ENCODE measurements at regions not wholly inside any gene's neighbourhood (a gene's known extent, or its start where the extent isn't known, plus 50 kb on each side); places are given as distances from the start of the nearest gene placed in this dataset.

- no peak for TF ChIP-seq CTCF (IDR thresholded peaks at IDR 0.05; ENCODE audit: low read length)
- TF ChIP-seq EZH2phosphoT487 (IDR thresholded peaks at IDR 0.05; ENCODE audit: low read length), result no peak
- no peak for TF ChIP-seq EZH2 (optimal IDR thresholded peaks at IDR 0.05; ENCODE audit: low read depth, low read length)
Observed at GRCh38 chr9:78539904-78540303, 243.0 kb downstream of the PSAT1 start.
